Naive thymus-derived CD4-positive, alpha-beta T cell (primary cell): ENCODE measurements at regions not wholly inside any gene's neighbourhood (a gene's known extent, or its start where the extent isn't known, plus 50 kb on each side); places are given as distances from the start of the nearest gene placed in this dataset.

Experiments used
- ATAC-seq: fragments of 150-1000 bp; cut with Tn5 transposase; 2 replicates; pipeline ENCODE4 v1.10.0; 2021; ENCODE audit warnings: mild to moderate bottlenecking, moderate library complexity
- CTCF ChIA-PET: fragments of 350-600 bp; sonication (Branson Sonifier 250); formaldehyde crosslinking; loops from one replicate; lab custom pipeline; 2021; ENCODE audit warnings: antibody characterized with exemption; lab: Charles Lee
- POLR2A ChIA-PET: fragments of 350-600 bp; sonication (Branson Sonifier 250); formaldehyde crosslinking; loops from one replicate; lab custom pipeline; 2021; ENCODE audit warnings: antibody characterized with exemption, inconsistent platforms; lab: Charles Lee
- DNase-seq, 9 donors: peaks; one replicate each; pipeline versions ENCODE4 v3.0.0 to v3.0.0-alpha.2; 2020 to 2022; ENCODE audit warnings: mixed read lengths in 1 of 9
- H3K27ac ChIP-seq: one replicate; pipeline ENCODE4 v1.7.0; 2013; ENCODE audit warnings: mild to moderate bottlenecking, low read depth, low read length, moderate library complexity
- H3K27me3 ChIP-seq, 2 donors: one replicate each; pipeline ENCODE4 v1.7.0; 2013; ENCODE audit warnings: low read length in 2 of 2, mild to moderate bottlenecking in 2 of 2, moderate library complexity in 2 of 2; ENCODE audit not compliant: control insufficient read depth in 2 of 2, insufficient read depth in 2 of 2
- H3K36me3 ChIP-seq, 3 experiments: 1 replicate in 2 of 3; 2 replicates in 1 of 3; pipeline ENCODE4 v1.7.0; 2013; ENCODE audit warnings: low read length in 3 of 3, mild to moderate bottlenecking in 3 of 3, moderate library complexity in 1 of 3; ENCODE audit not compliant: insufficient read depth in 3 of 3, control insufficient read depth in 2 of 3
- H3K4me1 ChIP-seq, 2 donors: one replicate each; pipeline ENCODE4 v1.7.0; 2013; ENCODE audit warnings: low read length in 2 of 2, mild to moderate bottlenecking in 2 of 2, moderate library complexity in 1 of 2; ENCODE audit not compliant: control insufficient read depth in 2 of 2, insufficient read depth in 2 of 2
- H3K4me3 ChIP-seq: 2 replicates; pipeline ENCODE4 v1.7.0; 2013; ENCODE audit warnings: mild to moderate bottlenecking, low read length
- H3K9me3 ChIP-seq, 3 experiments: 1 replicate in 2 of 3; 2 replicates in 1 of 3; pipeline ENCODE4 v1.7.0; 2013; ENCODE audit warnings: low read length in 3 of 3; ENCODE audit not compliant: control insufficient read depth in 2 of 3
- H3K27ac Mint-ChIP-seq, 9 donors: one replicate each; pipeline ENCODE4 v1.8.0; 2020 to 2022; ENCODE audit warnings: mixed read lengths in 9 of 9, mild to moderate bottlenecking in 8 of 9, moderate library complexity in 5 of 9, inconsistent platforms in 2 of 9
- H3K27me3 Mint-ChIP-seq, 5 donors: one replicate each; pipeline ENCODE4 v1.8.0; 2021 to 2022; ENCODE audit warnings: mixed read lengths in 5 of 5, mild to moderate bottlenecking in 1 of 5
- H3K36me3 Mint-ChIP-seq, 5 donors: one replicate each; pipeline ENCODE4 v1.8.0; 2020 to 2022; ENCODE audit warnings: mixed read lengths in 5 of 5, mild to moderate bottlenecking in 3 of 5, inconsistent platforms in 1 of 5
- H3K4me1 Mint-ChIP-seq, 7 donors: one replicate each; pipeline ENCODE4 v1.8.0; 2020 to 2022; ENCODE audit warnings: mixed read lengths in 7 of 7, mild to moderate bottlenecking in 3 of 7, inconsistent platforms in 1 of 7
- H3K4me3 Mint-ChIP-seq, 10 donors: one replicate each; pipeline ENCODE4 v1.8.0; 2020 to 2022; ENCODE audit warnings: mild to moderate bottlenecking in 10 of 10, mixed read lengths in 10 of 10, moderate library complexity in 6 of 10, inconsistent platforms in 2 of 10
- H3K9me3 Mint-ChIP-seq, 11 donors: one replicate each; pipeline ENCODE4 v1.8.0; 2020 to 2022; ENCODE audit warnings: mixed read lengths in 11 of 11, mild to moderate bottlenecking in 4 of 11, inconsistent platforms in 1 of 11, moderate library complexity in 1 of 11
- intact Hi-C, 2 donors: fragments of 100-400 bp; cut with micrococcal nuclease; formaldehyde crosslinking; loops; one replicate each; pipeline ENCODE4 v1.15.1; 2023

GRCh38 chrX:114332766-114333165 lies 251.1 kb upstream of the HTR2C start:
- ChIA-PET POLR2A (no interaction called here), CTCF (no interaction called here)
- intact Hi-C loops = no loop called here
- H3K27me3 Mint-ChIP-seq = no peaks in the 10 kb centered on the region
- H3K36me3 ChIP-seq = no peaks in the 10 kb centered on the region
- ATAC-seq = no peak
- no peaks in the 10 kb centered on the region for H3K27me3 ChIP-seq
- no peak overlapping the region for H3K27ac Mint-ChIP-seq
- H3K4me1 ChIP-seq = no peaks in the 10 kb centered on the region
- no peaks in the 10 kb centered on the region for H3K36me3 Mint-ChIP-seq
- no peak overlapping the region for H3K4me3 ChIP-seq
- no peak overlapping the region for H3K27ac ChIP-seq
- no peak for DNase-seq
- no peaks in the 10 kb centered on the region for H3K4me1 Mint-ChIP-seq
- no peak overlapping the region for H3K4me3 Mint-ChIP-seq
- H3K9me3 ChIP-seq = peaks cover 0 to 3% (median 0%) of the 10 kb centered on the region in 3 experiments
- H3K9me3 Mint-ChIP-seq = peaks cover 0 to 5% (median 0%) of the 10 kb centered on the region in 11 donors

- Histone ChIP-seq H3K4me1 (no peaks in the 10 kb centered on the region), H3K36me3 (no peaks in the 10 kb centered on the region), H3K27me3 (no peaks in the 10 kb centered on the region), H3K4me3 (no peak overlapping the region), H3K9me3 (peaks cover 0 to 3% (median 0%) of the 10 kb centered on the region in 3 experiments), H3K27ac (no peak overlapping the region)
- intact Hi-C loops = no loop called here
- POLR2A ChIA-PET = no interaction called here
- no peaks in the 10 kb centered on the region for H3K36me3 Mint-ChIP-seq
- no peaks in the 10 kb centered on the region for H3K27me3 Mint-ChIP-seq
- DNase-seq (no peak), ATAC-seq (no peak)
- no peak overlapping the region for H3K4me3 Mint-ChIP-seq
- H3K9me3 Mint-ChIP-seq = peaks cover 0 to 5% (median 0%) of the 10 kb centered on the region in 11 donors
- H3K4me1 Mint-ChIP-seq = no peaks in the 10 kb centered on the region
- H3K27ac Mint-ChIP-seq = no peak overlapping the region
- CTCF ChIA-PET = no interaction called here
These were observed 249.4 kb upstream of the HTR2C start for GRCh38 chrX:114334473-114334982.

GRCh38 chrX:114338870-114339269 lies 245.0 kb upstream of the HTR2C start:
- H3K27me3 ChIP-seq = no peaks in the 10 kb centered on the region
- no peaks in the 10 kb centered on the region for H3K36me3 Mint-ChIP-seq
- no peak for ATAC-seq
- H3K4me1 ChIP-seq = no peaks in the 10 kb centered on the region
- CTCF ChIA-PET = no interaction called here
- H3K9me3 Mint-ChIP-seq = peaks cover 0 to 3% (median 0%) of the 10 kb centered on the region in 11 donors
- intact Hi-C loops = no loop called here
- no peak overlapping the region for H3K27ac ChIP-seq
- H3K36me3 ChIP-seq = no peaks in the 10 kb centered on the region
- no peaks in the 10 kb centered on the region for H3K27me3 Mint-ChIP-seq
- H3K4me3 Mint-ChIP-seq = no peak overlapping the region
- POLR2A ChIA-PET = no interaction called here
- no peak for DNase-seq
- H3K4me1 Mint-ChIP-seq = no peaks in the 10 kb centered on the region
- H3K27ac Mint-ChIP-seq = no peak overlapping the region
- H3K9me3 ChIP-seq = peaks cover 0 to 3% (median 0%) of the 10 kb centered on the region in 3 experiments
- no peak overlapping the region for H3K4me3 ChIP-seq

- no peaks in the 10 kb centered on the region for H3K27me3 Mint-ChIP-seq
These were observed 239.0 kb upstream of the HTR2C start for GRCh38 chrX:114344756-114345349.

GRCh38 chrX:114361076-114361725 lies 222.7 kb upstream of the HTR2C start:
- intact Hi-C loops = no loop called here
- DNase-seq (no peak), ATAC-seq (no peak)
- peaks cover 0 to 6% (median 0%) of the 10 kb centered on the region in 11 donors for H3K9me3 Mint-ChIP-seq
- no peaks in the 10 kb centered on the region for H3K4me1 Mint-ChIP-seq
- Histone ChIP-seq H3K4me3 (no peak overlapping the region), H3K36me3 (no peaks in the 10 kb centered on the region), H3K27me3 (no peaks in the 10 kb centered on the region), H3K4me1 (no peaks in the 10 kb centered on the region), H3K27ac (no peak overlapping the region), H3K9me3 (no peaks in the 10 kb centered on the region)
- no peak overlapping the region for H3K4me3 Mint-ChIP-seq
- H3K27ac Mint-ChIP-seq = no peak overlapping the region
- H3K36me3 Mint-ChIP-seq = no peaks in the 10 kb centered on the region
- POLR2A ChIA-PET = no interaction called here
- H3K27me3 Mint-ChIP-seq = no peaks in the 10 kb centered on the region
- CTCF ChIA-PET = no interaction called here

More at GRCh38 chrX:114344756-114345349, 239.0 kb upstream of the HTR2C start:
- DNase-seq (peak in 2 of 9 donors; percentile 1 to 3), ATAC-seq (no peak)
- no peaks in the 10 kb centered on the region for H3K9me3 ChIP-seq
- H3K27ac ChIP-seq = no peak overlapping the region
- CTCF ChIA-PET = no interaction called here
- H3K4me1 ChIP-seq = no peaks in the 10 kb centered on the region
- no peaks in the 10 kb centered on the region for H3K36me3 Mint-ChIP-seq
- peaks cover 0 to 4% (median 0%) of the 10 kb centered on the region in 11 donors for H3K9me3 Mint-ChIP-seq
- H3K27ac Mint-ChIP-seq = no peak overlapping the region
- intact Hi-C loops = no loop called here
- POLR2A ChIA-PET = no interaction called here
- H3K27me3 ChIP-seq = no peaks in the 10 kb centered on the region
- H3K4me3 Mint-ChIP-seq = no peak overlapping the region
- no peaks in the 10 kb centered on the region for H3K36me3 ChIP-seq
- no peak overlapping the region for H3K4me3 ChIP-seq
- no peaks in the 10 kb centered on the region for H3K4me1 Mint-ChIP-seq

GRCh38 chrX:114363346-114363745 lies 220.5 kb upstream of the HTR2C start:
- no peaks in the 10 kb centered on the region for H3K27me3 Mint-ChIP-seq
- ChIA-PET POLR2A (no interaction called here), CTCF (no interaction called here)
- Histone ChIP-seq H3K4me3 (no peak overlapping the region), H3K4me1 (no peaks in the 10 kb centered on the region), H3K9me3 (no peaks in the 10 kb centered on the region), H3K27me3 (no peaks in the 10 kb centered on the region), H3K27ac (no peak overlapping the region), H3K36me3 (no peaks in the 10 kb centered on the region)
- ATAC-seq (no peak), DNase-seq (no peak)
- no peaks in the 10 kb centered on the region for H3K36me3 Mint-ChIP-seq
- peaks cover 0 to 6% (median 0%) of the 10 kb centered on the region in 11 donors for H3K9me3 Mint-ChIP-seq
- intact Hi-C loops = no loop called here
- H3K4me3 Mint-ChIP-seq = no peak overlapping the region
- no peak overlapping the region for H3K27ac Mint-ChIP-seq
- no peaks in the 10 kb centered on the region for H3K4me1 Mint-ChIP-seq
